ENCODE measurements at regions not wholly inside any gene's neighbourhood (a gene's known extent, or its start where the extent isn't known, plus 50 kb on each side); places are given as distances from the start of the nearest gene placed in this dataset.

DNA sequence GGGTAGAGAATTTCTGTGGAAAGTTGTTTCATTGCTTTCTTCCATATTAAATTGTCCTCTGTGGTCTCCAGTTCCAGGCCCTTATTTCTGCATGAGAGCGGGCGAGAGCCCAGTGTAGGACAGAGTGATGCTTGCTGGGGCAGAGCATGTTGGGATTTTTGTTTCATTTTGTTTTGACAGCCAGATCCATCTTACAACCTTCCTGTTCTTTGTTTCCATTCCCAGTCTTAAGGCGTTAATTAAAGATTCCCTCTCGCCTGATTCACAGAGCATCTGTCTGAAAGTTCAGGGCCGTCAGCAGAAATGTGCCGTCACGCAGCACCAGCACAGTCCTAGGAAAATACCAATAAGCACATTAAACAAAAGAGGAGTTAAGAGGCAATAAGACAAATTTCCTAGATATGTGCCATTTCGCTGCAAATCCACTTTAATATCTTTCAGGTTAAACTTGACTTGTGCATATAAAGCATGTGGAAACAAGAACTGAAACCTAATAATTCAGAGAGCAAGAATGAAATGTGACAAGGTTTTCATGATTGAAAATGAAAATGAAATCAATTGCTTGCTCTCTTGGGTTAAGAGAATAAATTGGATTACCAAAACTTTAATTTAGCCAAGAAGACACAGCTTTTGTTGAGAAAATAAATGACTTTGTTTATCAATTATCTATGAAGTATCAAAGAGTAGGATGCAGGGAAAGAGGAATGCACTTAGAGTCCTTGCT is 210.7 kb upstream of the SLC10A2 start:
- no peak for ATAC-seq (ENCODE audit: low FRiP score)
- TF ChIP-seq, protein P1, sequence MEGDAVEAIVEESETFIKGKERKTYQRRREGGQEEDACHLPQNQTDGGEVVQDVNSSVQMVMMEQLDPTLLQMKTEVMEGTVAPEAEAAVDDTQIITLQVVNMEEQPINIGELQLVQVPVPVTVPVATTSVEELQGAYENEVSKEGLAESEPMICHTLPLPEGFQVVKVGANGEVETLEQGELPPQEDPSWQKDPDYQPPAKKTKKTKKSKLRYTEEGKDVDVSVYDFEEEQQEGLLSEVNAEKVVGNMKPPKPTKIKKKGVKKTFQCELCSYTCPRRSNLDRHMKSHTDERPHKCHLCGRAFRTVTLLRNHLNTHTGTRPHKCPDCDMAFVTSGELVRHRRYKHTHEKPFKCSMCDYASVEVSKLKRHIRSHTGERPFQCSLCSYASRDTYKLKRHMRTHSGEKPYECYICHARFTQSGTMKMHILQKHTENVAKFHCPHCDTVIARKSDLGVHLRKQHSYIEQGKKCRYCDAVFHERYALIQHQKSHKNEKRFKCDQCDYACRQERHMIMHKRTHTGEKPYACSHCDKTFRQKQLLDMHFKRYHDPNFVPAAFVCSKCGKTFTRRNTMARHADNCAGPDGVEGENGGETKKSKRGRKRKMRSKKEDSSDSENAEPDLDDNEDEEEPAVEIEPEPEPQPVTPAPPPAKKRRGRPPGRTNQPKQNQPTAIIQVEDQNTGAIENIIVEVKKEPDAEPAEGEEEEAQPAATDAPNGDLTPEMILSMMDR (IDR thresholded peaks at IDR 0.05): no peak

DNA sequence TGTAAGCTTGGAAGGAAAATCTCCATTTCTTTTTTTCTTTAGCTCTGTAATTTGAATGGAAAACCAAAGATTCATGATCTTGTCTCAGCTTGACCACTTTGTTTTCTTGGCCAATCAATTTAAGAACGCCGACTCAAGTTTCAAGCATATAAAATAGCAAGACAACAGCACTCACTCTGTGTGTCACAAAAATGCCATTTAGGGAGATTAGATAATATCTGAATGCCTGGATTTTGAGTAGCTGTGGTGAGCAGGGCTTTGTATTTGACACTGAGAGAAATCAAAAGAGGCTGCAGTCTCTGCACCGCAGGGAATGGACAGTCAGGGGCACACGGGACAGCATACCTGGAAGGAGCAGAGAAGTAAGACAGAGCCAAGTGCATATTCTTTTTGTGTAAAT is 209.5 kb upstream of the SLC10A2 start:
- ATAC-seq (ENCODE audit: low FRiP score): no peak

More for the DNA sequence above, 210.7 kb upstream of the SLC10A2 start:
- no peak for DNase-seq (ENCODE audit: low spot score)

DNA sequence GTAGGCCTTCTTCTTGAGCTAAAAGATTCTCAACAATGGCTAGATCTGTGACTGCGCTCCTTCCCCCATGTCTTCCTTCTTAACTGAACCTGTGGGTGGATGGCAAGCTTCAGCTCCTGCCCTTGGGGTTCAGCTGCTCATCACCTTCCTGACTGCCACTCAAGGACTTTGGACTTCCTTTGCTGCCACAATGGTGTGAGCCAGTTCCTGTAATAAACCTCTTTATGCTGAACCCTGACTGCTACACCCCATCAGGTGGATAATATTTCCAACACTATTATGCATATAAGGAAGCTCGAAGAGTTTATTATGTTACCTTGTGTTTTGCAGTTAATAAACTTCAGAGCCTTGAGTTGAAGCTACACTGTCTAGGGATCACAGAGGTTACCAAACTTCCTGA is 208.9 kb upstream of the SLC10A2 start:
- ATAC-seq (ENCODE audit: low FRiP score) (no peak), DNase-seq (ENCODE audit: low spot score) (no peak)
- TF ChIP-seq, protein P1 (IDR thresholded peaks at IDR 0.05): no peak

More for the DNA sequence above, 209.5 kb upstream of the SLC10A2 start:
- TF ChIP-seq, protein P1 (IDR thresholded peaks at IDR 0.05): no peak
- no peak for DNase-seq (ENCODE audit: low spot score)

DNA sequence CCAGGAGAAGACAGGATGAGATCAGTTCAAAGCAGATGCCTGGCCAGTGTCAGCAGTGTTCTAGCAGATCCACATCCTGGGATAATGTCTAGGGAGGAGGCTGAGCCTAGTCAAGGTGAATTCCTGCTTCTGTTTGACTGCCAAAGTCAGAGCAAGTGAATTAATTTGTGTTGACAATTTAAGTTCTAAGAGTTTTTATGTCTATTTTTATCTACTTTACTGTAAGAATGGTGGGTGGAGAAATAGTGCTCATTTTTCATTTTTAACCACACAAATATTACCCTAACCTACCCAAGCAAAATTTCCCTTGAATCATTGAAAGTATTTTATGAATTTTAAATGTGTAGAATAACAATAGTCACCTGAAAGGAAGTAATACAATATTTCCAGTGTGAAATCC is 207.6 kb upstream of the SLC10A2 start:
- no peak for ATAC-seq (ENCODE audit: low FRiP score)
- TF ChIP-seq, protein P1 (IDR thresholded peaks at IDR 0.05): no peak
- DNase-seq (ENCODE audit: low spot score): no peak

DNA sequence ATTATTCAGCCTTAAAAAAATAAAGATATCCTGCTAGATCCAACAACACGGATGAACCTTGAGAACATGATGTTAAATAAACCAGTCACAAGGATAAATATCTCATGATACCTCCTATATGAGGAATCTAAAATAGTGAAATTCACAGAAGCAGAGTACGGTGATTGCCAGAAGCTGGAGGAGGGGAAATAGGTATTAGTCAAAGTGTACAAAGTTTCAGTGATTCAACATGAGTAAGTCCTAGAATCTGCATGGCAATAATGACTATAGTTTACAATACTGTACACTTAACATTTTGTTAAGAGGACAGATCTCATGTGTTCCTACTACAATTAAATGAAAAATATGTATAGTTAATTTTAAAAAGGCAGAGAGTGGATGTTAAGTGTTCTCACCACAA is 206.6 kb upstream of the SLC10A2 start:
- ATAC-seq (ENCODE audit: low FRiP score) (no peak), DNase-seq (ENCODE audit: low spot score) (no peak)
- TF ChIP-seq, protein P1 (IDR thresholded peaks at IDR 0.05): no peak

DNA sequence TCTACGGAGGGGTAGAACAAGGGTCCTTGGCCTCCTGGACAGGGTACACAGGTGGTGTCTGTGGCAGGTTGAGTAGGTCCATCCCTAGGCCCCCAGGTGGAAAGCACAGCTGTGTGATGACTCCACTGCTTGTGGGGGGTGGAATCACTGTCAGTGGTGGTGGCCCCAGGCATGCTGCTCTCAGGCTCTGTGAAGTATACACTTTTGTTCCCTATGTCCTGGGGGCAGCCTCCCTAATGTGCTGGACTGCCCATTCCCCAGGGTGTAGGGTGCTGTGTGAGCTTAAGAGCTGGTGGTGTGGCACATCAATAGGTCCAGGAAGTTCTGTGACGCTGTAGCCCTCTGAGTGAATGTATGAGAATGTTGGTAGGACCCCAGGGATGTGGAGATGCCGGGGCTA is 197.2 kb upstream of the SLC10A2 start:
- ATAC-seq (ENCODE audit: low FRiP score): no peak
- no peak for DNase-seq (ENCODE audit: low spot score)

More for the DNA sequence above, 197.2 kb upstream of the SLC10A2 start:
- TF ChIP-seq, protein P1 (IDR thresholded peaks at IDR 0.05): no peak

Data from omental fat pad (tissue), 3 donors.